HEK293T (cell line): ENCODE measurements at regions not wholly inside any gene's neighbourhood (a gene's known extent, or its start where the extent isn't known, plus 50 kb on each side); places are given as distances from the start of the nearest gene placed in this dataset.

Source experiments
- CTCF ChIA-PET: fragments of 350-600 bp; formaldehyde crosslinking; extraction: SDS; loops from one replicate; lab custom pipeline; 2021; ENCODE audit warnings: antibody characterized with exemption, inconsistent platforms; lab: Yijun Ruan, JAX
- POLR2A ChIA-PET: fragments of 350-600 bp; formaldehyde crosslinking; extraction: SDS; loops from one replicate; lab custom pipeline; 2020; ENCODE audit warnings: antibody characterized with exemption, inconsistent platforms; lab: Yijun Ruan, JAX
- DNase-seq: peaks from one replicate; pipeline ENCODE4 v3.0.0; 2012; ENCODE audit warnings: mixed read lengths; ENCODE audit errors: extremely low spot score
- ARNT ChIP-seq: fragments of 450-650 bp; IDR thresholded peaks from 2 replicates; pipeline ENCODE4 v1.6.1; 2017; ENCODE audit warnings: mild to moderate bottlenecking
- BHLHE40 ChIP-seq: fragments of 450-650 bp; IDR thresholded peaks from 2 replicates; pipeline ENCODE4 v1.6.1; 2016; ENCODE audit warnings: mild to moderate bottlenecking, moderate library complexity, borderline replicate concordance
- CTBP1 ChIP-seq: fragments of 450-650 bp; IDR thresholded peaks from 2 replicates; pipeline ENCODE4 v1.6.1; 2016; ENCODE audit warnings: borderline replicate concordance
- ELF4 ChIP-seq: fragments of 450-650 bp; IDR thresholded peaks from 2 replicates; pipeline ENCODE4 v1.6.1; 2017; ENCODE audit warnings: antibody characterized with exemption
- FOXA1 ChIP-seq: fragments of 450-650 bp; IDR thresholded peaks from 2 replicates; pipeline ENCODE4 v1.6.1; 2016; ENCODE audit warnings: mild to moderate bottlenecking
- FOXK2 ChIP-seq: fragments of 450-650 bp; IDR thresholded peaks from 2 replicates; pipeline ENCODE4 v1.6.1; 2016; ENCODE audit warnings: mild to moderate bottlenecking
- FOXM1 ChIP-seq: fragments of 450-650 bp; IDR thresholded peaks from 2 replicates; pipeline ENCODE4 v1.6.1; 2017; ENCODE audit warnings: mild to moderate bottlenecking, borderline replicate concordance
- HDGF ChIP-seq: fragments of 450-650 bp; IDR thresholded peaks from 2 replicates; pipeline ENCODE4 v1.6.1; 2017; ENCODE audit warnings: antibody characterized with exemption, borderline replicate concordance
- L3MBTL2 ChIP-seq: fragments of 450-650 bp; conservative IDR thresholded peaks from 2 replicates; pipeline ENCODE4 v1.6.1; 2016; ENCODE audit warnings: mild to moderate bottlenecking
- LEF1 ChIP-seq: fragments of 450-650 bp; IDR thresholded peaks from 2 replicates; pipeline ENCODE4 v1.6.1; 2017; ENCODE audit warnings: mild to moderate bottlenecking, borderline replicate concordance
- NFRKB ChIP-seq: fragments of 450-650 bp; IDR thresholded peaks from 2 replicates; pipeline ENCODE4 v1.6.1; 2016; ENCODE audit warnings: mild to moderate bottlenecking, moderate library complexity
- PKNOX1 ChIP-seq: fragments of 450-650 bp; IDR thresholded peaks from 2 replicates; pipeline ENCODE4 v1.6.1; 2016
- SP1 ChIP-seq: fragments of 450-650 bp; IDR thresholded peaks from 2 replicates; pipeline ENCODE4 v1.6.1; 2017
- SUZ12 ChIP-seq: fragments of 450-650 bp; IDR thresholded peaks from 2 replicates; pipeline ENCODE4 v1.6.1; 2016; ENCODE audit warnings: mild to moderate bottlenecking
- TARDBP ChIP-seq: fragments of 450-650 bp; IDR thresholded peaks from 2 replicates; pipeline ENCODE4 v1.6.1; 2016
- ZNF384 ChIP-seq: fragments of 450-650 bp; IDR thresholded peaks from 2 replicates; pipeline ENCODE4 v1.6.1; 2016

- ChIA-PET POLR2A (no interaction called here), CTCF (no interaction called here)
- DNase-seq = no peak
- TF ChIP-seq FOXA1 = no peak
- no peak for TF ChIP-seq SP1
- no peak for TF ChIP-seq CTBP1
- no peak for TF ChIP-seq HDGF
- no peak for TF ChIP-seq NFRKB
Observed at GRCh38 chr20:60570481-60571277, 612.5 kb downstream of the CDH26 start.

GRCh38 chr20:60573003-60573680, 614.9 kb downstream of the CDH26 start:
- TF ChIP-seq PKNOX1 (no peak), ZNF384 (no peak), FOXA1 (no peak), SUZ12 (no peak), NFRKB (no peak), TARDBP (no peak), LEF1 (no peak), BHLHE40 (no peak), L3MBTL2 (no peak), HDGF (no peak), FOXM1 (no peak), CTBP1 (no peak), FOXK2 (no peak), SP1 (no peak), ARNT (no peak), ELF4 (no peak)
- ChIA-PET POLR2A (no interaction called here), CTCF (no interaction called here)
- DNase-seq = no peak

- POLR2A ChIA-PET = no interaction called here
- CTCF ChIA-PET = no interaction called here
- no peak for DNase-seq
- TF ChIP-seq FOXM1 (no peak), CTBP1 (no peak), FOXA1 (no peak), SP1 (no peak), HDGF (no peak), NFRKB (no peak), TARDBP (no peak), L3MBTL2 (no peak), BHLHE40 (no peak), ELF4 (no peak), LEF1 (no peak), ARNT (no peak), PKNOX1 (no peak), FOXK2 (no peak), SUZ12 (no peak)
Observed at GRCh38 chr20:60576236-60576635, 618.0 kb downstream of the CDH26 start.

- no peak for DNase-seq
- ChIA-PET CTCF (no interaction called here), POLR2A (no interaction called here)
- TF ChIP-seq L3MBTL2 = no peak
- no peak for TF ChIP-seq ZNF384
- TF ChIP-seq ELF4 = no peak
Observed at GRCh38 chr20:60579941-60580515, 621.8 kb downstream of the CDH26 start.

GRCh38 chr20:60581606-60582115, 623.4 kb downstream of the CDH26 start:
- CTCF ChIA-PET = no interaction called here
- TF ChIP-seq FOXM1 (no peak), FOXK2 (no peak), FOXA1 (no peak), ZNF384 (no peak), PKNOX1 (no peak), SUZ12 (no peak), ELF4 (no peak), NFRKB (no peak), L3MBTL2 (no peak), TARDBP (no peak), ARNT (no peak), LEF1 (no peak), HDGF (no peak), BHLHE40 (no peak), SP1 (no peak)
- no peak for DNase-seq
- POLR2A ChIA-PET = no interaction called here

GRCh38 chr20:60583741-60584140, 625.5 kb downstream of the CDH26 start:
- ChIA-PET POLR2A (no interaction called here), CTCF (no interaction called here)
- DNase-seq = no peak
- TF ChIP-seq FOXA1 (no peak), SP1 (no peak), TARDBP (no peak), NFRKB (no peak), SUZ12 (no peak), LEF1 (no peak), HDGF (no peak), ZNF384 (no peak), ELF4 (no peak), PKNOX1 (no peak), CTBP1 (no peak), ARNT (no peak)
